NCI-H1092 (cell line): ENCODE measurements at regions not wholly inside any gene's neighbourhood (a gene's known extent, or its start where the extent isn't known, plus 50 kb on each side); places are given as distances from the start of the nearest gene placed in this dataset.

Experiments used
- DNase-seq: peaks from one replicate; lab custom pipeline; 2025; lab: John Stamatoyannopoulos, UW

- DNase-seq = no peak
Observed at GRCh38 chr1:112783059-112783458, 67.9 kb upstream of the PPM1J start.

DNA sequence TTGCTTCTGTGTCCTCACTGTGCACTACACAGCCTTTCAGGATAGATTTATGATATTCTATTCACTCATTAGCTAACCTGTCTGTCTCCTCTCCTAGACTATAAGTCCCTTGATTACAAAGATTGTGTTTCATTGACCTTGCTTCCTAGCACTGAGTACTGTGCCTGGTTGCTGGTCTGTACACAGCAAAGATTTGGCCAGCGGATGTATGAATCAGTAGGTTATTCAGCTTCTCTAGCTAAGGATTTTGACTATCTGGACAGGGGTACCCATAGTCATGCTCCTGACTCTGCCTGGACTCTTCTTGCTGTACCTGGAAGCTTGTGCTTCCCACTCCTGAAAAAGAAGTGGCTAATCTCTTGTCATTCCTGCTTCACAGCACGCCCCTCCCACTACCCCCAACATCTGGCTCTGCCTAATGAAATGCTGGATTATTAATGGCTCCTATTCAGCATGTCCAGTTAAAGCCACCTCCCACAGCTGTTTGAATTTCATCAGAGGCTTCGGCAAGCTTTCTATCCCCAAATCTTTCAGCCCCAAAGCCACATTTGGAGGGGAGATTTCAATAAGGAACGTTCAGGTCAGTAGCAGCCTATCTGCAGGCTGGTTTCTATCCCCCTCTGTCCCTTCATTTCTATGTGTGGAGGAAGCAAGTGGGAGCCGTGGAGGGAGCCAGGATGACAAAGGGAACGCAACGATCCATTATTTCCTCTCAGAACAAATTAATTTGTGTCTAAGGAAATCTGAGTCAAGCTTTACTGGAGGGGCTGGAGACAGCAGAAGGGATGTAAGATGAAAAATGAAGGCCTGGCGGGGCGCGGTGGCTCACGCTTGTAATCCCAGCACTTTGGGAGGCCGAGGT lies 64.8 kb upstream of the PPM1J start:
- DNase-seq = no peak

GRCh38 chr1:112778137-112778536 lies 63.0 kb upstream of the PPM1J start:
- DNase-seq = no peak

- DNase-seq = no peak
Observed at GRCh38 chr1:112776688-112777087, 61.6 kb upstream of the PPM1J start.

GRCh38 chr1:112772781-112773180 lies 57.6 kb upstream of the PPM1J start:
- DNase-seq = no peak

DNA sequence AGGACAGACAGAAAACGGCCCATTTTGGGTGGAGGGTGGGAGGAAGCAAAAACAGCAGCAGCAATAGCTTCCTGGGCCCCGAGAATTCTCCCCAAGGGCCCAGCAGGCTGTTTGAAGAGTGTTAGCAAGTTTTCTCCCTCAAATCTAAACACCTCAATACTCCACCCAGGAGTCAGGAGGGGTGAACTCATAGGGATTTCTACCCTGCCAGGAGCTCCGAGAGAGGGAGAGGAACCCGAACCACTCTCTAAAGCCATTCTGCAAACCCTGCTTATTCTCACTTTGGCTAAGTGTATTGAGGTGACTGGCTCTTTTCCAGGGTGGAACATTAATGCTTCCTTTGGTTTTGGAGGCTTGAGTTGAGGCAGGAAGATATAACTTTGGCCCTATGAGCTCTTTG lies 55.6 kb upstream of the PPM1J start:
- DNase-seq = no peak

DNA sequence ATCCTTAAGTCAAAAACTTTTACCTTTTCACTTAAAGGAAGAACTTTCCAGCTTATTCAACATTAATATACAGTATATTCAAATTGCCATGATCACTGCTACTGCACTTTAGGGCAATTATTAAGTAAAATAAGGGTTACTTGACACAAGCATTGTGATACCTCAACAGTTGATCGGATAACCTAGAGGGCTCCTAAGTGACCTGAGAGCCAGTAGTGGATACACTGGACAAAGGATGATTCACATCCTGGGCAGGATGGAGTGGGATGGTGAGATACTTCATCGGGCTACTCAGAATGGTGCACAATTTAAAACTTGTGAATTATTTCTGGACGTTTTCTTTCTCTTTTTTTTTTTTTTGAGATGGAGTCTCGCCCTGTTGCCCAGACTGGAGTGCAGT lies 54.5 kb upstream of the PPM1J start:
- DNase-seq = no peak

DNA sequence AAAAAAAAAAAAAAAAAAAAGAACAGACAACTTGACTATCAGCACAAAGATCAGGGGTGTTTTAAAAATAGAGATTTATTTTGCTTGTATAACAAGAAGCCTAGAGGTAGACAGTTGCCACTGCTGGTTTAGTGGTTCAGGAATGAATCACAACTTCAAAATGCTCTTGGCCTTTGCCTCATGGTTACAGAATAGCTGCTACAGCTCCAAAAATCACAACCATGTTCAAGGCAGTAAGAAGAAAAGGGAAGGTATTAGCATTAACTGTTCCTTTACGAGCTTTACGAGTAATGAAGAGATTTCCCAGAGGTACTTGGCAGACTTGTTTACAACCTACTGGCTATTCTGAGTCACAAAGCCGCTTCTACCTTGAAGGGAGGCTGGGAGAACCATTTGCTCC lies 52.5 kb upstream of the PPM1J start:
- no peak for DNase-seq
